GM12873 (cell line): ENCODE measurements at regions not wholly inside any gene's neighbourhood (a gene's known extent, or its start where the extent isn't known, plus 50 kb on each side); places are given as distances from the start of the nearest gene placed in this dataset.

Experiments
- CTCF ChIP-seq: IDR thresholded peaks from 2 replicates; pipeline ENCODE4 v1.5.1; 2012; ENCODE audit warnings: low read depth, mild to moderate bottlenecking, moderate library complexity, low read length, control low read depth; ENCODE audit not compliant: insufficient read depth; ENCODE audit errors: missing control alignments

GRCh38 chr14:26338231-26338630 lies 259.6 kb downstream of the NOVA1 start:
- TF ChIP-seq CTCF: no peak

- no peak for TF ChIP-seq CTCF
Measured at GRCh38 chr14:26334288-26334687, 263.5 kb downstream of the NOVA1 start.

- no peak for TF ChIP-seq CTCF
Measured at GRCh38 chr14:26332966-26333365, 264.9 kb downstream of the NOVA1 start.

- TF ChIP-seq CTCF: no peak
Measured at GRCh38 chr14:26330982-26331381, 266.9 kb downstream of the NOVA1 start.

GRCh38 chr14:26328791-26329190 lies 269.0 kb downstream of the NOVA1 start:
- TF ChIP-seq CTCF: no peak

GRCh38 chr14:26323869-26324268 lies 274.0 kb downstream of the NOVA1 start:
- TF ChIP-seq CTCF: no peak

GRCh38 chr14:26320886-26321285 lies 276.9 kb downstream of the NOVA1 start:
- TF ChIP-seq CTCF: no peak
